ENCODE measurements at regions not wholly inside any gene's neighbourhood (a gene's known extent, or its start where the extent isn't known, plus 50 kb on each side); places are given as distances from the start of the nearest gene placed in this dataset.
A peak's percentile ranks its signal among the peaks of the same experiment; 100 is the strongest.
"Not testable (repeated sequence)": the region's sequence is repeated elsewhere in the genome, so short reads cannot be mapped to it uniquely, and the experiment has no call there.

DNA sequence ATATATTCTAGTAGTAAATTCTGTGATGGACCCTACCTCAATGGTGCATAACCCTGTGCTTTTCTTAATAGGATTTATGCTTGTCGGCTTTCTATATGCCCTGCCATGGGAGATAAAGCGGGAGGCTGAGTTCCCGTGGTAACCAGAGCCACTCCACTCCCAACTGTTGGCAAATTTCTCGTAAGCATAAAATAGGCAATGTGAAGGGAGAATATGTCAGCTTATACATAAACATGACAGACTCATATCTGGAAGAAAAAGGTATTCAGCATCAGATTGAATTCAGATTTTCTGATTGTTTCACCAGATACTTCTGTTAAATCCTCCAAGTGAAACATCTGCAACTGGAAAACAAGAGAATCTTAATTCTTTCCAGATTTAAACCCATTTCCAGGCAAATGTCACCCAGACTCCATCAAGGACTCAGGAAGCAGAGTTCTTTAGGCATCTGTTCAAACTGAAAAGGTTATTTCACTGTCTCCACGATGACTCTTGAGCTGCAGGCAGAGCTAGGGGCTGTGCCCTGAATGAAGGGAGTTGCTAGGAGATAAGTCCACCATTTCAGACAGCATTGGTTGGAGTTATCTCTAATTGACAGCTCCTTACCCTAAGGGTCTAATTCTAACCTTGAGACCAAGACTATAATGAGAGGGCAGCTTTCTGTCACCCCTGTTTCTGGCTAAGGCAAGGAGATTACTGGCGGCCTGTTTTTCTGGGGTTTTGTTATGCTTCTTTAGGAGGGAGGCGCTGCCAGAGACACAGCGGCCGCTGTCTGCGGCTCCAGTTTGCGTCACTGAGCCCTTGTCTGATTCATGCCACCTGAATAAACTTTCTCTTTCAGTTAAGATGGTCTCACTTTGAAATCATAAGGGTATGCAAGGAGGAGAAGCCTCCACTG lies 381.3 kb downstream of the SOX11 start:
- DNase-seq, result no peak

DNA sequence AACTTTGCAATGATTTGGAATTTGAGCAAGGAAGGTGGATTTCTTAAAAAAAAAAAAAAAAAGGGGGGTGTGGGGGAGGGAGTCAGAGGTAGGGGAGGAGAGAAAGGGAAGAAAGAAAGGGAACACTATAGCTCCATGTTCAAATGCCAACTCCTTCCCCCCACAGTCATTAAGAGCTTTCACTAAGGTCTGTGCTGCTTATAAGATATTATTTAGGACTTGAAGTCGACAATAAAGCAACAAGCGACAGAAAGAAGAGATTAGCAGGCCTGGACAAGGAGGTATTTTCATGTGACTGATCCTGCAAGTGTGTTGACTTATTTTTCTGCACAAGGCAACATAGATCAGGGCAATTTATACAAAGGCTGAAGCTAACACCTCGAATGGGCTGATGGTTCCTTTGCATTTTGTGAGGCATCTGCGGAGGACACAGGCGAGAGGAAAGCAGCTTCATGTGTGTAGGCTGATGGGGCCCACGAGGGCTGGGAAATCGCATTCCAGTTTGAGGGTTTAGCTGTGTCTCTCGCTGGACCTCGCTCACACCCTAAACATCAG lies 382.0 kb downstream of the SOX11 start:
- no peak for DNase-seq

GRCh38 chr2:6077585-6077984 lies 385.4 kb downstream of the SOX11 start:
- DNase-seq, result no peak

DNA sequence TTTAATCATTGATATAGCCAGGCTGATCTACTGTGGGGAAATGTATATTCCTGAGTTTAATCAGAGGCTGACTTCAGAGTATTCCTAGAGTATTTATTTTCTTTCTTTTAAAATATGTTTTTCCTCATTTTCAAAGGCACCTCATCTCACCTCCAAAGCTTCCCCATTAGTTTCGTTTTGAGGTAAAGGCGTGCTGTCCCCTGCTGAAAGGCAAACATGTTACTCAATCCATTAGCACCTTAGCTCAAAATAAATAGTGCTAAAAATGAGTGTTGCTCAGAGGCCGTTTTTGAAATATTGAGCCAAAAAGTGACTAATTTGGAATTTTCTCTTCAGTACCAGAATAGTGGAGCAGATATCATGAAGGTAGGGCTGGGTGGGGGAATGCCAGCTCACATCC lies 386.2 kb downstream of the SOX11 start:
- DNase-seq, result no peak

DNA sequence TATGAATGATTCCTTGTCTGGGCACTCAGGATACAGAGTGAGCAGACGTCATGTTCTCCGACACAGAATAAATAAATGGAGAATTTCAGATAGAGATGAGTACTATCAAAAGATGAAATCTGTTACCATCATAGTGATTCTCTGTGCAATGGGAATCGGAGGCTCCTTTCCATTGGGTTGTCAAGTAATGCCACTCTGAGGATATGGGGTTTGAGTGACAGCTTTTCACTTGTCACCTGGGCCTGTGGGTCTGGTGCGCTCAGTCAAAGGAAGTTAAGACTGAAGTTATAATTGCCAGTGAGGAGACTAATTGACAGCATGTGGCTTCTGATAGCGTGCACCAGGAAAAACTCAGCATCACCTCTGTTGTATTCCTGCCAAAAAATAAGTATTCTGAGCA lies 387.2 kb downstream of the SOX11 start:
- DNase-seq, result no peak

DNA sequence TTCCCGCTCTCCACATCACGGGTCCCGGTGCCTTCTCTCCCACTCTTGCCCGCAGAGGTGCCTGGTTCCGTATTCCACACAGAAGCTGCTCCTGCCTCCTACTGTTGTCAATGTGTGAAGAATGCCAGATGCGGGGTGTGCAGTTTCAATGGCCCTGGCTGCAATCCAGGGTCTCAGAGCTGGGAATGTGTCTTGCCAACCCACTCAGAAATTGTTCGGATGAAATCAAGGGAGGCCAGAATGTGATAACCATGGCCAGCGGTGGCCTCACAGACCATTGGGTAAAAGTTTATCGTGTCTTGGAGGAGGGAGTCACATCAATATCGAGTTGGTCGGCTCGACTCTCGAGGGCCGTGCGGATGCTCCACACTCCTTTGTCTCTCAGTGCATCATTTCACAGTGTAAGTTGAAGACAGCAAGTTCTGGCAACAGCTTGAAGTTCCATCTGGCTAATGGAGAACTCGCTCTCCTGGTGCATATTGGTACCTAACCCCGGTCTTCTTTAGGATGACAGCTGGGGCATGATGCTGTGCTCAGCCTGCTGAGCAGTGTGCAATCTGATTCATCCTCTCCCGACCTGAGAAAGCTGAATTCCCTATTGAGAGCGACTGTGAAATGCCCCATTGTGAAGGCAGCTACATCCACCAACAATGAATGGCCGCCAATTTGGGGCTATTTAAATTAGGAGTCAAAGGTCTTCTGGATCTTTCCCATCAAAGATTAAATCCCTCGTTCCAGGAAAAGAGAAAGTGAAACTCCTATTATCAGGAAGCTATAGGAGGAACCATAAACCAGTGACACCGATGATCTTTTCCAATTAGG lies 389.0 kb downstream of the SOX11 start:
- no peak for DNase-seq

GRCh38 chr2:6081955-6082624 lies 389.9 kb downstream of the SOX11 start:
- no peak for DNase-seq

DNA sequence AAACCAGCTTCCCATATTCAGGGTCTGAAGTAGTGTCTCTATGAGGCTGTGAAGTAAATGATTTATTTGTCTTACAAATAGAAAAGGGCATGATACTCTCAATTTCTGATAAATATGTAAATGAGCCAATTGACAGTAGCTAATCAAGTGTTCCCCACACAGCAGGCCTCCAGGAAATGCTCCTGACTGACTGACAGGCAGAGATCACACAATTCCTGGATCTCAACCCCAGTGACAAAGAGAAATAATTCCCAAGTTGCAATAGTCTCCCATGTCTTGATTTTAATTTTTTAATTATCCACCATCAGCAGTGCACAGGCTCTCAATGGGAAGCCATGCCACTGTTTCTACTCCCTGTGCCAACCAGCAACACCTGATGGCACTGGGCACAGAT lies 390.4 kb downstream of the SOX11 start:
- DNase-seq, result no peak

DNA sequence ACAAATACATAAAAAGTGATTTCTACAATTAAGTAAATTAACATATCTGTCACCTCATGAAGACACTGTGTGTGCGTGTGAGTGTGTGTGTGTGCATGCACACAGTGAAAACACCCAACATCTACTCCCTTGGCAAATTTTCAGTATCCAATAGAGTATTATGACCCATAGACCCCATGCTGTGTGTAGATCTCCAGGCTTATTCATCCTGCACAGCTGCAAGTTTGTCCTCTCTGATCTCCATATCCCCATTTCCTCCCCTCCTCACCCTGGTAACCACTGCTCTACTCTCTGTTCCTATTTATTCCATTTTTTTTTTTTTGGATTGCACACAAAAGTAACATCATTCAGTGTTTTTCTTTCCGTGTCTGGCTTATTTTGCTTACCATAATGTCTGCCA lies 391.0 kb downstream of the SOX11 start:
- DNase-seq, result no peak

DNA sequence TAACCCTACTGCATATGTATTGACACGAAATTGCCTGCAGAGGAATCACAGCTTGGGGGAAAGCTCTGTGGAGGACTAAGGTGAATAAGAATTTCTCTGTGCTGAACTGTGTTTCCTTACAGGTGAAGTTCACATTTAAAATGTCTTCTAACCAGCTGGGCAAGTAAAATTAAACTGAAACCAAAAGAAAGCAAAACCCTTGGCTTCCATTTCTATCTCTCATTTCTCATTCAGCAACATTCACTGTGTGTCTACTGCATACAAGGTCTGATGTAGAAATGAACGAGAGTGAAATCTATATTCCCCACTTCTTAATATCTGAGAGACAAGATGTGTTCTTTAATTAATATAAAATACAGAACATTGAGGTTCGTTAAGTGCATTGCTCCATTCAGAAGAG lies 397.3 kb downstream of the SOX11 start:
- DNase-seq, result no peak

GRCh38 chr2:6103372-6103771 lies 411.2 kb downstream of the SOX11 start:
- no peak for DNase-seq

DNA sequence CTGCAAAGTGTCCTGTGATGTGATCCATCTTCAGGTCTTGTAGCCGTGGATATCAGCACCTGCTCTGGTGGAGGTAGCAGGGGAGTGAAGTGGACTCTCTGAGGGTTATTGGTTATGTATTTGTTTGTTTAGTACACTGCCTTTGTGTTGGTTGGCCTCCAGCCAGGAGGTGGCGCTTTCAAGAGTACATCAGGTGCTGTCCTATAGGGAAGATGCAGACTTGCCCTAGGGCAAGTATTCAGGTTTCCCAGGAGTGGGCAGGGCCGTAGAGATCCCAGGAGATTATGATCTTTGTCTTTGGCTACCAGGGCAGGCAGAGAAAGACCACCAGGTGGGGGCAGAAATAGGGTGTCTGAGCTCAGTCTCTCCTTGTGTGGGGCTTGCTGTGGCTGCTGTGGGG lies 411.8 kb downstream of the SOX11 start:
- peak; percentile 44 for DNase-seq

DNA sequence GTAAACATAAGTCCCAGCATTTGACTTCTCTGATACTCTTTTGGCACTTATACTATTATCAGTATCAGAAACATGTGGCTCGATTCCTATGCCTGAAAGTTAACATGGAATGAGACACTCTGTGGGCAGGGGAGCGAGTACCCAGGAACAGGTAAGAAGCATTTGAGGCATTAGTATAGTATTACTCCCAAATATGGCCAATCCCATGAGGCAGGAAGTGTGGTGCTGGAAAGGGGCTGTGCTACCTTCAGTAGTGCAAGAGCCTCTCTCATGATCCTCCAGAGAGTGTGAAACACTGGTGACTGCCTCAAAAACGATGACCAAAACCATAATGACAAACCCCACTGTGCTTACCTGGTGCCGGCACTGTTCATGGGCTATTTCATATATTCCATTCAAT lies 415.1 kb downstream of the SOX11 start:
- no peak for DNase-seq

DNA sequence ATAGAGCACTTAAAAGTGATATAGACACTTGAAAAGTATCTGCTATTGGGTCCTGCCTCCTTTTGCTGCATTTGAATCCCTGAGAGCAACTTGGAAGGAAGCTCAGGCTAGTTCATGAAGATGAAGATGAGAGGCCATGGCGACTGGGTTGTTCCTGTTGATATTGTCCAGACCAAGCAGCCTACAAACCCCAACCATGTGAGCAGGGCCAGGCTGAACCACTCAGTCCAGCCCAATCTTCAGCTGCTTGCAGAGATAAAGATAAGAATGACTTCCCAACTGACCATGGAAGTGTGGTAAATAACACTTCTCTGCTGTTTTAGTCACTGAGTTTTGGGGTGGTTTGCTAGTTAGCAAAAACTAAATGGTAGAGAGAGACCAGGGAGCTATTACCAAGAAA lies 417.6 kb downstream of the SOX11 start:
- DNase-seq, result no peak

DNA sequence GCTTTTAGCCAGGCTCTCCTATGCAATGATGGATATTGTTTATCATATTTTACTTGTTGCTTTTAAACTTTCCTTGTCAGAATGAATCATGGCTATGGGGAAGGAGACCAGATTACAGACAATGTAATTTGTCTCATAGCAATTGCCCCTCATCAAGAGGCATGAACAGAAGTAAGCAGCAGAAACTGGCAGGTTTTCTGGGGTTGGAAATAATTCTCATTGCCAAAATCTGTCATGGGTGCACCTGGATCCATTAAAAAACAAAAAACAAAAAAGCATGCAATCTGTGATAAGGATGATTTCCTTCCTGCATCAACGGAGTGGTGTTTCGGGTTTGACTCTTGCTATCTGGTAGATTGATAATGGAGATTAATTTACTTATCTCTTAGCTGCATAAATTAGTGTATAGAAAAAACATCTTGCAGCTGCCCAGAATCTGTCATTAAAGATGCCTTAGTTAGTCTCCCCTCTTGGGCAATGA lies 419.6 kb downstream of the SOX11 start:
- no peak for DNase-seq

DNA sequence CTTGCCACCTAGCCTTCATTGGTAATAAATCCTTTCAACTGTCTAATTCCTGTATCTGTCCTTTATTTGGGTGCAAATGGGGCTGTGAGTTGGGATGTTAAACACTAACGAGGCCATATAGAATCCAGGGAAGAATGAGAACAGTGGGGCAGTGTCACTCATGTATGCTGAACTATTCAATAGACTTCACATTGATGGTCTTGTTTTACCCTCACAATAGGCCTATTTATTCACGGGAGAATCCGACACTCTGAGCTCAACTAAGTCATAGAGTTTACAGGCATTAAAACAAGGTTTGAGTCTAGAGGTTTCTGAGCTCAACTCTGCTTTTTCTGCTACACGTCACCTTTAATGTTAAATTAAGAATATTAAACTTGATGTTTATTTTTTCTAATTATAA lies 421.6 kb downstream of the SOX11 start:
- DNase-seq, result no peak

DNA sequence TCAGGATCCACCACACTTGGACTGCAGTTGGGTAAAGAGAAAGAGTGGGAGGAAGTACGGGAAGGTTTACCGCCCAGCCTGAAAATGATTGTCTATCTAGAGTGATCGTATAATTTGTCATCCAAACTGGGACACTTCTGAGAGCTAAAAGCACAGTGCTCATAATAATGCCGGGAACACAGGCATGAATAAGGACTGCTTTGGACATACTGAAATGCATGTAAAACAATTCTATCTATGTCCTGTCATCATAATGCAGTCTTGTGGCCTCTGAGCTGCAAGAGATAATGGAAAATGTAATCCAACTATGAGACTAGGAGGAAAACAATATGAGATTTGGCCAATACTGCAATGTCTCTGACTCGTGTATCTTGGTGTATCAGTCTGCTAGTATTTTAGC lies 435.5 kb downstream of the SOX11 start:
- DNase-seq, result no peak

- DNase-seq, result no peak
These were observed 447.0 kb downstream of the SOX11 start for GRCh38 chr2:6139142-6139541.

DNA sequence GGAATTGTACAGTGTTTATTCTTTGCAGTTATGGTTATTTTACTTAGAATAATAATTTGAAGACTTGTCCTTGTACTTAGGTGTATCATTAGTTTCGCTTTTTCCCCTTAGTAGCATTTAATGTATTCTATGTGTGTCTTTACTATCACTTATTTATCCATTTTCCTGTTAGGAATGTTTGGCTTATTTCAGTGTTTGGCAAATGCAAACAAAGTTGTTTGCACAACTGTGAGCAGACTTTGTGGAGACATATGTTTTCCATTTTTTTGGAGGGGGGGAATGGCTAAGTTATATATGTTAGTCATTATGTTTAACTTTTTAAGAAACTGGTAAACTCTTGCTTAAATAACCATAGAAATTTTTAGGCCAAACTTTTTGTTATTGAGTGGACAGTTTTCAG lies 447.7 kb downstream of the SOX11 start:
- no peak for DNase-seq

DNA sequence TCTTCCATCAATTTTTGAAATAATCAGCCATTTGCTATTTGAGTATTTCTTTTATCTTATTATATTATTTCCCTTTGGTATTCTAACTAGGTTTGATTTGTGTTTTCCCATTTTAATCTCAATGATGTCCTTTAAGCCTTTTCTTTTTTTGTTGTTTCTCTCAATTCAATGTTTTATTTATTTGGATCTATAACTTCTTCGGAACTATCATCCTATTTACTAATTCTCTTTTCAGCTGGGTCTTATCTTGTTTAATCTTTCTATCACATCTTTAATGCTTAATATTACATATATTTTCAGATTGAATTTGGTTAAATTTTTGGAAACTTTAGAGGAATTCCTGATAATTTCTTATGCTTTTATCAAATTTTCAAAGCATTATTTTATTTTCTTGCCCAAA lies 448.3 kb downstream of the SOX11 start:
- no peak for DNase-seq

DNA sequence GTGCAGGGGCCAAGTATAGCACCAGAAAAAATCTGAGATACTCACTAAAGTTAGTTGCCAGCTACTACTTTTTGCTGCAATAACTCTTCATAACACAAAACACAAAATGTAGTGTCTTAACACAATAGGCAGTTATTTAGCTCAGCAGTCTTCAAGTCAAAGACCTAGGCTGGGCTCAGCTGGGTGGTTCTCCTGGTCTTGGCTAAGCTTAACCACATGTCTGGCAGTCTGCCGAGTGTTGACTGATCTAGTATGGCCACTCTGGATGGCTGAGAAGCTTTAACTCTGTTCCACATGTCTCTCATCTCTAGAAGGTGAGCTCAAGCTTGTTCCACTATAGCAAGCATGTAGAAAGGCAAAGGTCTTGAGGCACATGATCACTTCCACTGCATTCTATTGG lies 451.6 kb downstream of the SOX11 start:
- no peak for DNase-seq

DNA sequence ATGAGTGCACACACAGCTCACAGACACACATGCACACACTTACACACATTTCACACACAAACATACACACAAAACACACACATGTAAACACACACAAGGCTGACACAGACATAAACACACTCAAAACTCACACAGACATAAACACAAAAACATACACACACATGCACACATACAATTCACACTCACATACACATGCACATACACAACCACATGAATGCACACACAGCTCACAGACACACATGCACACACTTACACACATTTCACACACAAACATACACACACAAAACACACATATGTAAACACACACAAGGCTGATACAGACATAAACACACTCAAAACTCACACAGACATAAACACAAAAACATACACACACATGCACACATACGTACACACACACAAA lies 455.0 kb downstream of the SOX11 start:
- DNase-seq, result not testable (repeated sequence)

DNA sequence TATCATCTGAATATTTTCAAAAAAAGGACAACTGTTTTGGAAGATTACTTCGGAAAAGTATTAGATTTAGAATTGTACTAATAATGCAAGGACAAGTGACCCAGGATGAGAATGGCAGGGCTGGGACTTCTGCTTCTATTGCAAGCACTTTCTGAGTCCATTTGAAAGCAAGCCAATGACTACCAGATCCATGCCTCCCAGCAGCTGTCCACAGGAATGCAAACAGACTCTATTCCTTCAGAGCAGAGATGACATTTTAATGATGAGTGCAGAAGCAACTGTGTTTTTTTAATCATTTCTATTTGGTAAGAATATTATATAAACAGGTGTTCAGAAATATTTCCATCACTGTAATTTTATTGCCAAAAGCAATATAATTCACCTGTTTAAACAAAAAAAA lies 456.7 kb downstream of the SOX11 start:
- no peak for DNase-seq
